H1 (cell line): ENCODE measurements at regions not wholly inside any gene's neighbourhood (a gene's known extent, or its start where the extent isn't known, plus 50 kb on each side); places are given as distances from the start of the nearest gene placed in this dataset.

ENCODE experiments used
- CTCF ChIA-PET: fragments of 300-600 bp; sonication (Branson Sonifier 250); formaldehyde crosslinking; loops from one replicate; lab custom pipeline; 2021; ENCODE audit not compliant: partially characterized antibody; lab: Charles Lee
- POLR2A ChIA-PET: fragments of 300-600 bp; sonication (Branson Sonifier 250); formaldehyde crosslinking; loops from one replicate; lab custom pipeline; 2021; ENCODE audit warnings: inconsistent platforms; ENCODE audit not compliant: partially characterized antibody; lab: Charles Lee
- DNase-seq, 2 experiments: peaks; one replicate each; pipeline versions ENCODE4 v3.0.0 to v3.0.0-alpha.2; 2010 to 2022; ENCODE audit warnings: low spot score in 2 of 2, low read depth in 1 of 2, mixed read lengths in 1 of 2
- FAIRE-seq: peaks from 2 replicates; lab custom pipeline; 2011; peaks lifted over from hg19 to GRCh38; lab: Jason Lieb, UNC
- H2AFZ ChIP-seq: 2 replicates; pipeline ENCODE4 v1.8.1; 2012; ENCODE audit warnings: low read length, inconsistent platforms
- H2AK5ac ChIP-seq: 2 replicates; pipeline ENCODE4 v1.6.1; 2013; ENCODE audit warnings: low read depth, low read length
- H2BK120ac ChIP-seq: replicated peaks from 2 replicates; pipeline ENCODE3; 2013; ENCODE audit warnings: low read depth, low read length, inconsistent platforms
- H2BK12ac ChIP-seq: 2 replicates; pipeline ENCODE4 v1.6.1; 2013; ENCODE audit warnings: low read depth, low read length
- H2BK15ac ChIP-seq: 2 replicates; pipeline ENCODE4 v1.6.1; 2013; ENCODE audit warnings: low read length
- H2BK20ac ChIP-seq: 2 replicates; pipeline ENCODE4 v1.6.1; 2013; ENCODE audit warnings: low read length
- H2BK5ac ChIP-seq: 2 replicates; pipeline ENCODE4 v1.6.1; 2013; ENCODE audit warnings: low read depth, low read length
- H3K14ac ChIP-seq: 2 replicates; pipeline ENCODE4 v1.6.1; 2013; ENCODE audit warnings: inconsistent platforms; ENCODE audit not compliant: insufficient read length
- H3K18ac ChIP-seq: 2 replicates; pipeline ENCODE4 v1.6.1; 2013; ENCODE audit warnings: low read length; ENCODE audit errors: extremely low read depth
- H3K23ac ChIP-seq: 2 replicates; pipeline ENCODE4 v1.6.1; 2013; ENCODE audit warnings: inconsistent platforms; ENCODE audit not compliant: insufficient read length
- H3K23me2 ChIP-seq: 2 replicates; pipeline ENCODE4 v1.6.1; 2013; ENCODE audit warnings: low read depth, low read length
- H3K27ac ChIP-seq: 2 replicates; pipeline ENCODE4 v1.6.1; 2011; ENCODE audit warnings: low read depth, low read length, inconsistent platforms
- H3K27me3 ChIP-seq, 4 experiments: replicated peaks in 1 of 4; 1 replicate in 1 of 4; 2 replicates in 3 of 4; pipeline versions ENCODE4 v1.6.1 to v1.8.1; 2011 to 2013; ENCODE audit warnings: low read length in 3 of 4, mild to moderate bottlenecking in 3 of 4, inconsistent platforms in 2 of 4, mixed read lengths in 2 of 4, moderate library complexity in 1 of 4; ENCODE audit not compliant: control insufficient read depth in 3 of 4, insufficient read depth in 3 of 4; ENCODE audit errors: extremely low read depth in 1 of 4
- H3K36me3 ChIP-seq, 4 experiments: 2 replicates each; pipeline versions ENCODE4 v1.6.1 to v1.8.1; 2011 to 2013; ENCODE audit warnings: mild to moderate bottlenecking in 4 of 4, low read length in 3 of 4, moderate library complexity in 2 of 4, control low read depth in 1 of 4, inconsistent platforms in 1 of 4; ENCODE audit not compliant: insufficient read depth in 4 of 4, control insufficient read depth in 2 of 4
- H3K4ac ChIP-seq: replicated peaks from 2 replicates; pipeline ENCODE3; 2013; ENCODE audit warnings: low read length, low read depth, mixed read lengths, inconsistent platforms; ENCODE audit not compliant: insufficient read length
- H3K4me1 ChIP-seq, 4 experiments: replicated peaks in 1 of 4; 1 replicate in 1 of 4; 2 replicates in 3 of 4; pipeline versions ENCODE4 v1.6.1 to v1.8.1; 2011 to 2013; ENCODE audit warnings: low read length in 3 of 4, inconsistent platforms in 2 of 4, mixed read lengths in 1 of 4; ENCODE audit not compliant: insufficient read depth in 4 of 4, control insufficient read depth in 3 of 4
- H3K4me2 ChIP-seq, 2 experiments: 2 replicates each; pipeline versions ENCODE4 v1.6.1 to v1.8.1; 2011 to 2013; ENCODE audit warnings: low read depth in 2 of 2, low read length in 2 of 2, control low read depth in 1 of 2, inconsistent platforms in 1 of 2, mild to moderate bottlenecking in 1 of 2; ENCODE audit not compliant: insufficient read depth in 1 of 2
- H3K4me3 ChIP-seq, 4 experiments: fragments of 200-600, 300-600 bp in 1 of 4; sonication (generic), shearing (Covaris generic), sonication (Bioruptor Twin) in 1 of 4; 2 replicates each; pipeline versions ENCODE4 v1.5.1 to v1.8.1; 2011 to 2016; ENCODE audit warnings: low read length in 4 of 4, low read depth in 3 of 4, control low read depth in 2 of 4, inconsistent platforms in 2 of 4, mild to moderate bottlenecking in 2 of 4, mixed read lengths in 1 of 4, moderate library complexity in 1 of 4; ENCODE audit not compliant: insufficient read depth in 2 of 4; ENCODE audit errors: extremely low read depth in 1 of 4
- H3K56ac ChIP-seq: replicated peaks from 2 replicates; pipeline ENCODE3; 2013; ENCODE audit warnings: low read depth, mild to moderate bottlenecking, mixed read lengths, low read length, inconsistent platforms; ENCODE audit not compliant: insufficient read length
- H3K79me1 ChIP-seq: 2 replicates; pipeline ENCODE4 v1.6.1; 2013; ENCODE audit warnings: low read depth, low read length, control low read depth
- H3K79me2 ChIP-seq, 2 experiments: 2 replicates each; pipeline versions ENCODE4 v1.6.1 to v1.8.1; 2012 to 2013; ENCODE audit warnings: low read length in 2 of 2, mild to moderate bottlenecking in 2 of 2, inconsistent platforms in 1 of 2; ENCODE audit not compliant: insufficient read depth in 2 of 2, control insufficient read depth in 1 of 2
- H3K9ac ChIP-seq, 4 experiments: replicated peaks in 1 of 4; 1 replicate in 1 of 4; 2 replicates in 3 of 4; pipeline versions ENCODE4 v1.6.1 to v1.8.1; 2011 to 2013; ENCODE audit warnings: low read depth in 3 of 4, low read length in 3 of 4, control low read depth in 2 of 4, mild to moderate bottlenecking in 2 of 4, moderate library complexity in 2 of 4, inconsistent platforms in 1 of 4; ENCODE audit errors: extremely low read depth in 1 of 4
- H3K9me3 ChIP-seq, 2 experiments: 2 replicates each; pipeline versions ENCODE4 v1.6.1 to v1.8.1; 2012 to 2013; ENCODE audit warnings: mild to moderate bottlenecking in 2 of 2, moderate library complexity in 2 of 2, control low read depth in 1 of 2, inconsistent platforms in 1 of 2, low read depth in 1 of 2, low read length in 1 of 2, mixed read lengths in 1 of 2; ENCODE audit not compliant: insufficient read depth in 2 of 2
- H4K20me1 ChIP-seq, 2 experiments: replicated peaks in 1 of 2; 2 replicates each; pipeline versions ENCODE3 to v1.8.1; 2011 to 2013; ENCODE audit warnings: inconsistent platforms in 2 of 2, low read length in 2 of 2, mild to moderate bottlenecking in 1 of 2; ENCODE audit not compliant: insufficient read depth in 2 of 2, control insufficient read depth in 1 of 2
- H4K5ac ChIP-seq: 2 replicates; pipeline ENCODE4 v1.6.1; 2013; ENCODE audit warnings: low read length, low read depth, mixed read lengths, inconsistent platforms; ENCODE audit not compliant: insufficient read length
- H4K8ac ChIP-seq: 2 replicates; pipeline ENCODE4 v1.8.0; 2013; ENCODE audit warnings: mild to moderate bottlenecking, moderate library complexity, low read length, inconsistent platforms; ENCODE audit not compliant: insufficient read depth; ENCODE audit errors: extremely low read depth
- H4K91ac ChIP-seq: replicated peaks from 2 replicates; pipeline ENCODE3; 2013; ENCODE audit warnings: low read length, mixed read lengths, inconsistent platforms; ENCODE audit not compliant: insufficient read length
- BACH1 ChIP-seq: IDR thresholded peaks from 2 replicates; pipeline ENCODE4 v1.6.1; 2012; ENCODE audit warnings: low read length, improper control_type of control experiment
- EGR1 ChIP-seq: IDR thresholded peaks from 2 replicates; pipeline ENCODE4 v1.6.1; 2011; ENCODE audit warnings: low read depth, low read length, borderline replicate concordance
- KDM4A ChIP-seq: IDR thresholded peaks from one replicate; pipeline ENCODE4 v1.7.1; 2012; ENCODE audit warnings: low read depth, mild to moderate bottlenecking, moderate library complexity, low read length, inconsistent platforms; ENCODE audit not compliant: severe bottlenecking
- NRF1 ChIP-seq: IDR thresholded peaks from 2 replicates; pipeline ENCODE4 v1.6.1; 2011; ENCODE audit warnings: mild to moderate bottlenecking, low read depth, low read length, improper control_type of control experiment
- SP1 ChIP-seq: IDR thresholded peaks from 2 replicates; pipeline ENCODE4 v1.6.1; 2011; ENCODE audit warnings: low read depth, low read length
- TCF12 ChIP-seq: IDR thresholded peaks from 2 replicates; pipeline ENCODE4 v1.6.1; 2011; ENCODE audit warnings: low read depth, mild to moderate bottlenecking, low read length
- ZNF274 ChIP-seq: IDR thresholded peaks from 2 replicates; pipeline ENCODE4 v1.7.0; 2012; ENCODE audit warnings: low read length, borderline replicate concordance; ENCODE audit errors: extremely low read depth
- WGBS, 2 experiments: shearing (Covaris generic) in 1 of 2; methylation state at CpG; one replicate each; pipeline versions ENCODE4 v1.1.6 to v1.1.7; 2013 to 2015; ENCODE audit warnings: low lambda C conversion rate in 2 of 2, mixed read lengths in 2 of 2, inconsistent platforms in 1 of 2, low coverage in 1 of 2, missing lambda C conversion rate in 1 of 2; ENCODE audit not compliant: insufficient replicate concordance in 2 of 2, insufficient coverage in 1 of 2, insufficient read length in 1 of 2; ENCODE audit errors: extremely low coverage in 1 of 2, missing lambda C conversion rate in 1 of 2; 5-methylcytosine and 5-hydroxymethylcytosine counted together
- TF ChIP-seq, protein P1 (sequence below): IDR thresholded peaks from 2 replicates; pipeline ENCODE4 v1.6.1; 2012; ENCODE audit warnings: inconsistent platforms

DNA sequence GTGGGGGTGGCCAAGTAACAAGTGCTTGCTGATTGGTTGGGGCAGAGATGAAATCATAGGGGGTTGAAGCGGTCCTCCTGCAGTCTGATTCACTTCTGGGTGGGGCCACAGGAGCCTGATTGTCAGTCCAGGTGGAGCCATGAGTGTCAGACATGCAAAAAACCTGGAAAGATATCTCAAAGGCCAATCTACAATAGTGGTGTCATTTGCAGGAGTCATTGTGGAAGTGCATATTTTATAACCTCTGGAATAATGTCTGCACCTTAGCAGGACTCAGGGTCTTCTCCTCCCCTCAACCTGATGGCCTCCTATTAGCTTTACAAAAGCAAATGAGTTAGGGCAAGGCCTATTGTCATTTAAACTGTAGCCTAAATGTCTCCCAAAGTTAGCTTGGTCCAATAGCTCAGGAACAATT lies 241.4 kb downstream of the NUAK1 start:
- no peak overlapping the region for H2BK12ac ChIP-seq
- no peak overlapping the region for H2BK15ac ChIP-seq
- H3K23ac ChIP-seq = no peak overlapping the region
- ChIA-PET CTCF (interaction anchor here (0.6 to 1.5 kb wide), 4 partner anchors 14 to 451 kb away, joined by 3 to 4 read pairs (median 3); no protein-coding TSS in a partner anchor), POLR2A (interaction anchor here (0.6 to 1.8 kb wide), 4 partner anchors 11 to 245 kb away, joined by 3 to 5 read pairs (median 4); partner anchors contain the start of gene NUAK1)
- peak overlapping the region; percentile 52; the same call in 1 of the 2 replicates for H2AFZ ChIP-seq
- H2AK5ac ChIP-seq = no peak overlapping the region
- H3K27ac ChIP-seq = no peak overlapping the region
- peak overlapping the region in 1 of 4 experiments; percentile 16; a peak in 1 of 8 replicates for H3K4me3 ChIP-seq
- peak overlapping the region; percentile 10; the same call in 1 of the 2 replicates for H3K18ac ChIP-seq
- no peak overlapping the region for H2BK20ac ChIP-seq
- DNase-seq = no peak
- FAIRE-seq = peak; percentile 66
- peaks cover 0 to 11% (median 4%) of the 10 kb centered on the region in 4 experiments; a peak in 3 of 7 replicates for H3K4me1 ChIP-seq
- no peaks in the 10 kb centered on the region for H3K23me2 ChIP-seq
- H3K56ac ChIP-seq = no peak overlapping the region
- H3K79me2 ChIP-seq = no peaks in the 10 kb centered on the region
- H3K9ac ChIP-seq = no peak overlapping the region
- 71% methylated on average over 1 of the region's 1 CpG; no CpG with 5 or more reads in 1 of the 2 experiments for WGBS, 2 experiments
- H4K20me1 ChIP-seq = no peaks in the 10 kb centered on the region
- H3K36me3 ChIP-seq = no peaks in the 10 kb centered on the region
- H3K4me2 ChIP-seq = peak overlapping the region; percentile 45 to 49; a peak in 2 of 4 replicates
- H3K14ac ChIP-seq = no peak overlapping the region
- H3K4ac ChIP-seq = no peak overlapping the region
- TF ChIP-seq ZNF274 (no peak), TCF12 (no peak), NRF1 (no peak), BACH1 (no peak), KDM4A (no peak), SP1 (0 out of 2 replicates have a peak, but pooled peaks have one; percentile 51), EGR1 (no peak)
- TF ChIP-seq, protein P1, sequence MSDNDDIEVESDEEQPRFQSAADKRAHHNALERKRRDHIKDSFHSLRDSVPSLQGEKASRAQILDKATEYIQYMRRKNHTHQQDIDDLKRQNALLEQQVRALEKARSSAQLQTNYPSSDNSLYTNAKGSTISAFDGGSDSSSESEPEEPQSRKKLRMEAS = no peak
- no peak overlapping the region for H4K5ac ChIP-seq
- no peaks in the 10 kb centered on the region for H3K79me1 ChIP-seq
- peak overlapping the region; percentile 8; the same call in 1 of the 2 replicates for H2BK5ac ChIP-seq
- no peak overlapping the region for H4K8ac ChIP-seq
- no peak overlapping the region for H4K91ac ChIP-seq
- H2BK120ac ChIP-seq = no peak overlapping the region
- H3K27me3 ChIP-seq = no peaks in the 10 kb centered on the region
- no peaks in the 10 kb centered on the region for H3K9me3 ChIP-seq
